CD4-positive, alpha-beta memory T cell (primary cell): ENCODE measurements at regions not wholly inside any gene's neighbourhood (a gene's known extent, or its start where the extent isn't known, plus 50 kb on each side); places are given as distances from the start of the nearest gene placed in this dataset.
A peak's percentile ranks its signal among the peaks of the same experiment; 100 is the strongest.

Experiments
- CTCF ChIA-PET: fragments of 350-600 bp; sonication (Branson Sonifier 250); formaldehyde crosslinking; loops from one replicate; lab custom pipeline; 2021; ENCODE audit warnings: inconsistent platforms; ENCODE audit not compliant: partially characterized antibody; lab: Charles Lee
- POLR2A ChIA-PET: fragments of 350-600 bp; sonication (Branson Sonifier 250); formaldehyde crosslinking; loops from one replicate; lab custom pipeline; 2021; ENCODE audit not compliant: partially characterized antibody; lab: Charles Lee
- DNase-seq, 5 donors: peaks; one replicate each; pipeline versions ENCODE4 v3.0.0 to v3.0.0-alpha.2; 2020 to 2022; ENCODE audit warnings: mixed read lengths in 1 of 5
- H3K27ac ChIP-seq: one replicate; pipeline ENCODE4 v1.7.0; 2013; ENCODE audit warnings: low read depth, low read length
- H3K27me3 ChIP-seq: 2 replicates; pipeline ENCODE4 v1.7.0; 2013; ENCODE audit warnings: mild to moderate bottlenecking, low read length, moderate library complexity; ENCODE audit not compliant: insufficient read depth
- H3K36me3 ChIP-seq: 2 replicates; pipeline ENCODE4 v1.7.0; 2013; ENCODE audit warnings: mild to moderate bottlenecking, low read length, moderate library complexity; ENCODE audit not compliant: insufficient read depth
- H3K4me1 ChIP-seq: 2 replicates; pipeline ENCODE4 v1.7.0; 2013; ENCODE audit warnings: mild to moderate bottlenecking, low read length, moderate library complexity; ENCODE audit not compliant: insufficient read depth
- H3K4me3 ChIP-seq, 2 donors: one replicate each; pipeline ENCODE4 v1.7.0; 2013; ENCODE audit warnings: low read length in 2 of 2, mild to moderate bottlenecking in 1 of 2
- H3K9me3 ChIP-seq, 2 donors: one replicate each; pipeline ENCODE4 v1.7.0; 2013; ENCODE audit warnings: low read length in 2 of 2, control low read depth in 1 of 2; ENCODE audit not compliant: control insufficient read depth in 1 of 2
- H3K27ac Mint-ChIP-seq, 7 donors: one replicate each; pipeline ENCODE4 v1.8.0; 2020 to 2021; ENCODE audit warnings: mixed read lengths in 7 of 7, mild to moderate bottlenecking in 6 of 7, inconsistent platforms in 3 of 7, moderate library complexity in 3 of 7
- H3K27me3 Mint-ChIP-seq, 2 donors: one replicate each; pipeline ENCODE4 v1.8.0; 2020 to 2021; ENCODE audit warnings: mixed read lengths in 2 of 2
- H3K36me3 Mint-ChIP-seq, 2 donors: one replicate each; pipeline ENCODE4 v1.8.0; 2020 to 2021; ENCODE audit warnings: mixed read lengths in 2 of 2, inconsistent platforms in 1 of 2, mild to moderate bottlenecking in 1 of 2
- H3K4me1 Mint-ChIP-seq, 4 donors: one replicate each; pipeline ENCODE4 v1.8.0; 2020 to 2021; ENCODE audit warnings: mixed read lengths in 4 of 4, mild to moderate bottlenecking in 1 of 4
- H3K4me3 Mint-ChIP-seq, 8 donors: one replicate each; pipeline ENCODE4 v1.8.0; 2020 to 2021; ENCODE audit warnings: mixed read lengths in 8 of 8, mild to moderate bottlenecking in 7 of 8, moderate library complexity in 6 of 8, inconsistent platforms in 3 of 8
- H3K9me3 Mint-ChIP-seq, 8 donors: one replicate each; pipeline ENCODE4 v1.8.0; 2020 to 2021; ENCODE audit warnings: mixed read lengths in 8 of 8, mild to moderate bottlenecking in 5 of 8, inconsistent platforms in 3 of 8, moderate library complexity in 1 of 8
- intact Hi-C: fragments of 100-400 bp; cut with micrococcal nuclease; formaldehyde crosslinking; loops from one replicate; pipeline ENCODE4 v1.15.1; 2023

DNA sequence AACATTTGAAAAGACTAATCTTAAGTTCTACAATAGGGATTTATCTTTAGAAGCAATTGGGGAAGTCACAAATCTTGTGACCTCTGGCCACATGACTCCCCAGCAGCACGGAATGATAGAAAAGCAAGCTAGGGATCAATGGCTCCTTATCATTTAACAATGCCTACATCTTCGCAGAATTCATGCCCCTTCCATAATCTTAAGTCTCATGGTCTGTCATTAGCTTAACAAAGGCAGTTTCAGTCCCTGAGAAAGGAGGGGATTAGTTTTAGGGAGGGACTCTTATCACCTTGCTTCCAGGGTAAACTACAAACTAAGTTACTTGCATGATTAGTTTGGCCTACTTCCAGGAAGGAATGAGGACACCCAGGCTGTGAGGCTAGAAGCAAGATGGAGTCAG, 486.0 kb downstream of the RMST start:
- no peak for DNase-seq
- CTCF ChIA-PET: no interaction called here
- intact Hi-C loops: no loop called here
- Mint-ChIP-seq H3K9me3 (peaks cover 0 to 18% (median 2%) of the 10 kb centered on the region in 8 donors), H3K27me3 (peaks cover 2% of the 10 kb centered on the region in 2 donors), H3K4me1 (no peaks in the 10 kb centered on the region), H3K36me3 (no peaks in the 10 kb centered on the region), H3K27ac (no peak overlapping the region), H3K4me3 (no peak overlapping the region)
- H3K27ac ChIP-seq: no peak overlapping the region
- no peaks in the 10 kb centered on the region for H3K36me3 ChIP-seq
- POLR2A ChIA-PET: no interaction called here
- H3K4me1 ChIP-seq: no peaks in the 10 kb centered on the region
- H3K9me3 ChIP-seq: no peaks in the 10 kb centered on the region
- no peaks in the 10 kb centered on the region for H3K27me3 ChIP-seq
- no peak overlapping the region for H3K4me3 ChIP-seq

- ChIA-PET CTCF (no interaction called here), POLR2A (no interaction called here)
- intact Hi-C loops: no loop called here
Observed at GRCh38 chr12:97951239-97951638, 488.6 kb downstream of the RMST start.

GRCh38 chr12:97951717-97952116, 489.1 kb downstream of the RMST start:
- ChIA-PET POLR2A (no interaction called here), CTCF (no interaction called here)
- DNase-seq: no peak
- Histone ChIP-seq H3K4me3 (no peak overlapping the region), H3K4me1 (no peaks in the 10 kb centered on the region), H3K36me3 (no peaks in the 10 kb centered on the region), H3K27ac (no peak overlapping the region), H3K9me3 (no peaks in the 10 kb centered on the region), H3K27me3 (no peaks in the 10 kb centered on the region)
- intact Hi-C loops: no loop called here
- Mint-ChIP-seq H3K4me3 (no peak overlapping the region), H3K4me1 (no peaks in the 10 kb centered on the region), H3K9me3 (peaks cover 3 to 26% (median 9%) of the 10 kb centered on the region in 8 donors), H3K27me3 (peaks cover 2 to 4% of the 10 kb centered on the region in 2 donors), H3K36me3 (no peaks in the 10 kb centered on the region), H3K27ac (no peak overlapping the region)

More at GRCh38 chr12:97951239-97951638, 488.6 kb downstream of the RMST start:
- Mint-ChIP-seq H3K27me3 (peaks cover 2 to 4% of the 10 kb centered on the region in 2 donors), H3K36me3 (no peaks in the 10 kb centered on the region), H3K9me3 (peaks cover 0 to 22% (median 6%) of the 10 kb centered on the region in 8 donors), H3K4me3 (no peak overlapping the region), H3K27ac (no peak overlapping the region), H3K4me1 (no peaks in the 10 kb centered on the region)
- Histone ChIP-seq H3K4me1 (no peaks in the 10 kb centered on the region), H3K4me3 (no peak overlapping the region), H3K27me3 (no peaks in the 10 kb centered on the region), H3K9me3 (no peaks in the 10 kb centered on the region), H3K27ac (no peak overlapping the region), H3K36me3 (no peaks in the 10 kb centered on the region)
- no peak for DNase-seq

DNA sequence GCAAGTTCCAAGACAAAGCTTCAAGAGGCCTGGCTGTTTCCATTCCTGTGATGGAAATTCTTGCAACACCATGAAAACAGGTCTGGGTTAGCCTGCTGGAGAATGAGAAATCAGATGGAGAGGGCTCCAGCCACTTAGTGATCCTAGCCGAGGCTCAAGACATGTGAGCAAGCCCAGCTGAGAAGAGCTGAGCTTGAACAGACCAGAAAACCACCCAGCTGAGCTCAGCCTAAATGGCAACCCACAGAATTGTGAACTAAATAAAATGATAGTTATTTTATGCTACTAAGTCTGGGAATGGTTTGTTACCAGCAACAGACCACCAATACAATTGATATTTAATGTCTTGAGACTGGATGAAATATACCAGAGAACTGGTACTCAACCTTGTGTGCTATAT, 494.5 kb downstream of the RMST start:
- peaks cover 3 to 18% (median 5%) of the 10 kb centered on the region in 8 donors for H3K9me3 Mint-ChIP-seq
- Histone ChIP-seq H3K4me3 (no peak overlapping the region), H3K4me1 (no peaks in the 10 kb centered on the region), H3K36me3 (no peaks in the 10 kb centered on the region), H3K27me3 (no peaks in the 10 kb centered on the region), H3K9me3 (no peaks in the 10 kb centered on the region), H3K27ac (no peak overlapping the region)
- no peaks in the 10 kb centered on the region for H3K36me3 Mint-ChIP-seq
- peaks cover 0 to 1% of the 10 kb centered on the region in 2 donors for H3K27me3 Mint-ChIP-seq
- CTCF ChIA-PET: no interaction called here
- H3K4me1 Mint-ChIP-seq: no peaks in the 10 kb centered on the region
- no peak overlapping the region for H3K4me3 Mint-ChIP-seq
- intact Hi-C loops: no loop called here
- no peak overlapping the region for H3K27ac Mint-ChIP-seq
- DNase-seq: no peak
- POLR2A ChIA-PET: no interaction called here

DNA sequence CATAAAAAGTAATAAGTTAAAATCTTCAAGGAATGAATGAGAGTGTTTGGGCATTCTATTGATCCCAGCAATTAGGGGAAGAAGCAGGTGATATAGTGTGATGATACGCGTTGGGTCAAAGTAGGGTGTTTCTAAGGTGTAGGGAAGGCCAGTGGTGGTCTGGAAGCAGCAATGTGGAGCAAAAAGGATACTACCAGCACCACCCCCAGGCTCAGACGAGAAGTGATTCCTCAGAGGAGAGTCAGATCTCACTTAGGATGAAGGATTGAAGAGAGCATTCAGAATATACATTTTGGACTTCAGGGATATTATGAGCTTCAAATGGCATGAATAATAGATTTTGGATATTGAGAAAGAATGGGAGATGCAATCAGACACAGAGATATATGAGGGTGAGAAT, 497.6 kb downstream of the RMST start:
- DNase-seq: no peak
- H3K4me1 ChIP-seq: no peaks in the 10 kb centered on the region
- Mint-ChIP-seq H3K36me3 (no peaks in the 10 kb centered on the region), H3K4me1 (no peaks in the 10 kb centered on the region), H3K27me3 (peaks cover 0 to 1% of the 10 kb centered on the region in 2 donors), H3K9me3 (peaks cover 3 to 13% (median 6%) of the 10 kb centered on the region in 8 donors), H3K4me3 (no peak overlapping the region), H3K27ac (no peak overlapping the region)
- H3K27ac ChIP-seq: no peak overlapping the region
- no peak overlapping the region for H3K4me3 ChIP-seq
- no peaks in the 10 kb centered on the region for H3K36me3 ChIP-seq
- ChIA-PET CTCF (interaction anchor here (0.7 to 2.5 kb wide), 9 partner anchors 9 to 1382 kb away, joined by 3 to 9 read pairs (median 3); no protein-coding TSS in a partner anchor), POLR2A (no interaction called here)
- H3K27me3 ChIP-seq: no peaks in the 10 kb centered on the region
- intact Hi-C loops: loop anchor here (5.0 kb wide), 1 partner anchor 437 kb away; no protein-coding TSS in a partner anchor
- no peaks in the 10 kb centered on the region for H3K9me3 ChIP-seq

GRCh38 chr12:97960741-97961608, 498.4 kb downstream of the RMST start:
- ChIA-PET CTCF (interaction anchor here (0.7 to 2.5 kb wide), 8 partner anchors 8 to 1383 kb away, joined by 3 to 9 read pairs (median 3); no protein-coding TSS in a partner anchor), POLR2A (no interaction called here)
- H3K36me3 ChIP-seq: no peaks in the 10 kb centered on the region
- no peak overlapping the region for H3K4me3 ChIP-seq
- H3K4me1 Mint-ChIP-seq: no peaks in the 10 kb centered on the region
- no peaks in the 10 kb centered on the region for H3K36me3 Mint-ChIP-seq
- H3K27me3 Mint-ChIP-seq: no peaks in the 10 kb centered on the region
- no peaks in the 10 kb centered on the region for H3K4me1 ChIP-seq
- H3K9me3 ChIP-seq: no peaks in the 10 kb centered on the region
- no peak overlapping the region for H3K27ac ChIP-seq
- peak in 1 of 5 donors; percentile 7 for DNase-seq
- no peaks in the 10 kb centered on the region for H3K27me3 ChIP-seq
- peaks cover 2 to 11% (median 6%) of the 10 kb centered on the region in 8 donors for H3K9me3 Mint-ChIP-seq
- H3K27ac Mint-ChIP-seq: no peak overlapping the region
- H3K4me3 Mint-ChIP-seq: no peak overlapping the region
- intact Hi-C loops: loop anchor here (5.0 kb wide), 1 partner anchor 436 kb away; no protein-coding TSS in a partner anchor

DNA sequence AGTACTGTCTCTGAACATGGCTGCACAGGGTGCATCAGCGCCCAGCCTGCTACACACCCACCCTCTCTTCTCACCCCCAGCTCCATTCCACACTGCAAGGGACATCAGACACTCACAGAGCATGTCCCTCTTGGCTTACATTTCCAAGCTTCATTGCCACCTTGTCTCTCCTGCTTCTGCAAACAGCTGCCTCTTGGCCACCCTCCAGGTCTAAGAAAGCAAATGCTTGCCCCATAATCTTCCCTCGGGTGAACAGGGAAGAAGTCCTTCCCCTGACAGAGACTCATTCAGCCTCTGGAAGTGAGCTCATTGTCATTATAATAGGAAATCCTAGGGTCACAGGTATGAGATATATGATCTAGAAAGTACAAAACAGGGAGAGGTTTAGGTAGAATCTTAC, 505.2 kb downstream of the RMST start:
- H3K36me3 Mint-ChIP-seq: no peaks in the 10 kb centered on the region
- Histone ChIP-seq H3K4me3 (no peak overlapping the region), H3K27ac (no peak overlapping the region), H3K4me1 (no peaks in the 10 kb centered on the region), H3K9me3 (no peaks in the 10 kb centered on the region), H3K36me3 (no peaks in the 10 kb centered on the region), H3K27me3 (no peaks in the 10 kb centered on the region)
- DNase-seq: no peak
- no peak overlapping the region for H3K4me3 Mint-ChIP-seq
- H3K9me3 Mint-ChIP-seq: peaks cover 0 to 4% (median 0%) of the 10 kb centered on the region in 8 donors
- ChIA-PET POLR2A (no interaction called here), CTCF (no interaction called here)
- H3K27ac Mint-ChIP-seq: no peak overlapping the region
- intact Hi-C loops: no loop called here
- no peaks in the 10 kb centered on the region for H3K4me1 Mint-ChIP-seq
- peaks cover 1 to 3% of the 10 kb centered on the region in 2 donors for H3K27me3 Mint-ChIP-seq
